NT2/D1 (cell line): ENCODE measurements at regions not wholly inside any gene's neighbourhood (a gene's known extent, or its start where the extent isn't known, plus 50 kb on each side); places are given as distances from the start of the nearest gene placed in this dataset.

Experiments used
- YY1 ChIP-seq: IDR thresholded peaks from 2 replicates; pipeline ENCODE4 v1.6.1; 2011; ENCODE audit not compliant: insufficient read length, insufficient read depth
- ZNF274 ChIP-seq: IDR thresholded peaks from 2 replicates; pipeline ENCODE4 v1.6.1; 2011; ENCODE audit warnings: mild to moderate bottlenecking, low read depth, low read length

- TF ChIP-seq ZNF274 (no peak), YY1 (no peak)
Measured at GRCh38 chr10:3639546-3639945, 145.5 kb downstream of the KLF6 start.
